NB4 (cell line): ENCODE measurements at regions not wholly inside any gene's neighbourhood (a gene's known extent, or its start where the extent isn't known, plus 50 kb on each side); places are given as distances from the start of the nearest gene placed in this dataset.

Experiments used
- DNase-seq: peaks from one replicate; pipeline ENCODE4 v3.0.0; 2010; ENCODE audit warnings: low read depth
- H3K4me3 ChIP-seq: one replicate; pipeline ENCODE4 v1.5.1; 2011; ENCODE audit warnings: mild to moderate bottlenecking, low read depth, low read length, moderate library complexity
- MYC ChIP-seq: IDR thresholded peaks from 2 replicates; pipeline ENCODE4 v1.6.1; 2011; ENCODE audit warnings: low read depth, low read length
- POLR2A ChIP-seq: IDR thresholded peaks from 2 replicates; pipeline ENCODE4 v1.6.1; 2011; ENCODE audit warnings: mild to moderate bottlenecking; ENCODE audit not compliant: insufficient read length; ENCODE audit errors: extremely low read depth
- TF ChIP-seq, protein P1 (sequence below): IDR thresholded peaks from one replicate; pipeline ENCODE4 v1.5.1; 2012; ENCODE audit warnings: low read depth, low read length
- TF ChIP-seq, protein P2 (sequence below): IDR thresholded peaks from 2 replicates; pipeline ENCODE4 v1.6.1; 2011; ENCODE audit warnings: low read depth, low read length

GRCh38 chr15:39092761-39093160 is 488.1 kb upstream of the THBS1 start:
- TF ChIP-seq, protein P1, sequence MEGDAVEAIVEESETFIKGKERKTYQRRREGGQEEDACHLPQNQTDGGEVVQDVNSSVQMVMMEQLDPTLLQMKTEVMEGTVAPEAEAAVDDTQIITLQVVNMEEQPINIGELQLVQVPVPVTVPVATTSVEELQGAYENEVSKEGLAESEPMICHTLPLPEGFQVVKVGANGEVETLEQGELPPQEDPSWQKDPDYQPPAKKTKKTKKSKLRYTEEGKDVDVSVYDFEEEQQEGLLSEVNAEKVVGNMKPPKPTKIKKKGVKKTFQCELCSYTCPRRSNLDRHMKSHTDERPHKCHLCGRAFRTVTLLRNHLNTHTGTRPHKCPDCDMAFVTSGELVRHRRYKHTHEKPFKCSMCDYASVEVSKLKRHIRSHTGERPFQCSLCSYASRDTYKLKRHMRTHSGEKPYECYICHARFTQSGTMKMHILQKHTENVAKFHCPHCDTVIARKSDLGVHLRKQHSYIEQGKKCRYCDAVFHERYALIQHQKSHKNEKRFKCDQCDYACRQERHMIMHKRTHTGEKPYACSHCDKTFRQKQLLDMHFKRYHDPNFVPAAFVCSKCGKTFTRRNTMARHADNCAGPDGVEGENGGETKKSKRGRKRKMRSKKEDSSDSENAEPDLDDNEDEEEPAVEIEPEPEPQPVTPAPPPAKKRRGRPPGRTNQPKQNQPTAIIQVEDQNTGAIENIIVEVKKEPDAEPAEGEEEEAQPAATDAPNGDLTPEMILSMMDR: no peak
- no peak for TF ChIP-seq MYC
- TF ChIP-seq, protein P2, sequence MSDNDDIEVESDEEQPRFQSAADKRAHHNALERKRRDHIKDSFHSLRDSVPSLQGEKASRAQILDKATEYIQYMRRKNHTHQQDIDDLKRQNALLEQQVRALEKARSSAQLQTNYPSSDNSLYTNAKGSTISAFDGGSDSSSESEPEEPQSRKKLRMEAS: no peak
- TF ChIP-seq POLR2A: no peak
- H3K4me3 ChIP-seq: no peak overlapping the region
- DNase-seq: no peak

- H3K4me3 ChIP-seq: no peak overlapping the region
- no peak for DNase-seq
- no peak for TF ChIP-seq POLR2A
- TF ChIP-seq MYC: no peak
- TF ChIP-seq, protein P1: no peak
- TF ChIP-seq, protein P2: no peak
Measured at GRCh38 chr15:39094116-39094515, 486.8 kb upstream of the THBS1 start.

DNA sequence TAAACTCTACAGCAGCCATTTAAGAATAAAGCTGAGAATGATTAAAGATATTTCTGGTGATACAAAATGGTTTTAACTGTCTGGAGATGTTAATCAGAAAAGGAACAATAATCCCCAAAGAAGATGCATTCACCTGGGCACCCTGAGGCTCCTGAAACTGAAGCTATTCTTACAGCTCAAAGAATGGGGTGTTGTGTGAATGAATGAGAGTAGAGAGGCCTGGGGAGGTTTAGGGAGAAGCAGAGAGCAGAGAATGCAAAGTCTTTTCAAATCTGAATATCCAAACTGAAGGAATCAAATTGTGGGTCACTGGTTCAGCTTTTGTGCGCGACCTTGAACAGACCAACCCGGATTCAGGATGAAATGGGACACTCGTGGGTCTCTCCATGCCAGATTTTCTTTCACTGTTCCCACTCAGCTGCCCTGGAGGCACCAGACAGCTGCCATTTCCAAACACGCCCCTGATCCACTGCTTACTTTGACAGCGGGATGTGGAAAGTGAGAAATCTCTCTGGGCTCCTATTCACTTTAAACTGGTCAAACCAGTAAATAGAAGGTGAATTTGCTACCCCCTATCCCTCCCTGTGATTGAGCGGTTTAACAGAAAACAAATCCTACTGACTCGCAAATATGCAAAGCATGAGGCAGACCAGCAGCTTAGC is 485.5 kb upstream of the THBS1 start:
- TF ChIP-seq, protein P1: no peak
- TF ChIP-seq, protein P2: no peak
- TF ChIP-seq MYC (no peak), POLR2A (no peak)
- no peak overlapping the region for H3K4me3 ChIP-seq
- DNase-seq: no peak

GRCh38 chr15:39096608-39097205 is 484.2 kb upstream of the THBS1 start:
- DNase-seq: no peak
- TF ChIP-seq, protein P2: no peak
- TF ChIP-seq MYC (no peak), POLR2A (no peak)
- TF ChIP-seq, protein P1: no peak
- no peak overlapping the region for H3K4me3 ChIP-seq

- no peak for DNase-seq
- TF ChIP-seq, protein P2: no peak
- TF ChIP-seq, protein P1: no peak
- TF ChIP-seq MYC (no peak), POLR2A (no peak)
- no peak overlapping the region for H3K4me3 ChIP-seq
Measured at GRCh38 chr15:39099524-39099923, 481.4 kb upstream of the THBS1 start.
